HS-27A (cell line): ENCODE measurements at regions not wholly inside any gene's neighbourhood (a gene's known extent, or its start where the extent isn't known, plus 50 kb on each side); places are given as distances from the start of the nearest gene placed in this dataset.
A peak's percentile ranks its signal among the peaks of the same experiment; 100 is the strongest.
"Not testable (repeated sequence)": the region's sequence is repeated elsewhere in the genome, so short reads cannot be mapped to it uniquely, and the experiment has no call there.

ENCODE experiments used
- DNase-seq: peaks from one replicate; pipeline ENCODE4 v3.0.0-alpha.2; 2012; ENCODE audit warnings: low read depth, missing footprints

DNA sequence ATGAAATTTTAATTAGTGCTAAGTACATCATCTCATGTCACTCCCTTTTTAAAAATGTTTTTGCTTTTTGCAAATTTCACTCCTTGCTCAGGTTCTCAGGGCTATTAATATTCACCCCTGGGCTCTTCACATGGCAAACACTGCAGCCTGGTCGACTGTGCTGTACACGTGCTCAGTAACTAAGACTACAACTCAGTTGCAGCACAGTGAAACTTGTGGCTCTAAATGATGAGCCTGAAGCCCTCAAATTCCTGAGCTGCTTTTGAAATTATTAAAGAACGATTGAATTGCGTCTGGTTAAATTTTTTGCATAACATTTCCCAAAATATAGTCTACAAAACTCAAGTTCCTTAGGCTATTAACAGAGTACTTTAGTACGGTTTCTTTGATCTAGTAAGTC is 159.3 kb upstream of the C2CD4B start:
- DNase-seq = peak; percentile 15

DNA sequence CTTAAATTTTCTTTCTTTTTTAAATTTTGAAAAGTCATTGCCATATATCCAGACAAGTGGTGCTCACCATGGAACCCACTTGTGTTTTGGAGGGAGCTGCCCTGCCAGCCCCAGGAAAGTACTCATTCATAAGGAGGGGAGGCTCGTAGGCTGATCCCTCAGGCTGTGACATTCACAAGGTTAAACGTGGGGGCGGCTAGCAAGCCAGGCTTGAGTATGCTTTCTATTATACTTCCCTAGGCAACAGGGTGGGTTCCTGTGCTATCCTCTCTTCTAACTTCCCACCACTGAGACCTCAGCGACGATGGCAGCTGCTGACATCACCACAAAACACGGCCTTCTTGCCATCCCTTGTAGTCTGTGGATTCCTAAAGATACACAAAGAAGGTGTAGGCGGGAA is 160.5 kb upstream of the C2CD4B start:
- DNase-seq = no peak

DNA sequence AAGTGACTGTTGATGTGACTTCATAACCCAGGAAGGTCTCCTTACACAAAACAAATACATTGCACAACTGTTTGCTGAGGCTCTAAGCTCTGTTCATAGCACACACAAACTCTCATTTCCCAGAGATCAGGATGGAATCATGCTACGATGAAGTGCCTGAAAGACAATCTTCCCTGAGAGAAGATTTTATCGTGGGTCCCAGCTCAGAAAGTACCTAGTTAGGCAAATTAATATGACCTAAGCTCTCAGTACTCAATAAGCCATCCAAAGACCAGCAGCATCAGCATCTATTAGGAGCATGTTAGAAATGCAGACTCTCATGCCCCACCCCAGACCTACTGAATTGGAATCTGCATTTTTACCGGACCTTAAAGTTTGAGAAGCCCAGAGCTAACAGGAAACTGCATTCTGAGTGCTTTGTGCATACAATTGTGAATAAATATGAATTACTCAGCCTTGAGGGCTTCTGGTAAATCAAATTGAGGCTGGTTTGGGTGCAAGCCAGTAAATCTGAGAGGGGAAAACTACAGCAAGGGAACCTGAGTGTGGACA is 161.5 kb upstream of the C2CD4B start:
- no peak for DNase-seq

DNA sequence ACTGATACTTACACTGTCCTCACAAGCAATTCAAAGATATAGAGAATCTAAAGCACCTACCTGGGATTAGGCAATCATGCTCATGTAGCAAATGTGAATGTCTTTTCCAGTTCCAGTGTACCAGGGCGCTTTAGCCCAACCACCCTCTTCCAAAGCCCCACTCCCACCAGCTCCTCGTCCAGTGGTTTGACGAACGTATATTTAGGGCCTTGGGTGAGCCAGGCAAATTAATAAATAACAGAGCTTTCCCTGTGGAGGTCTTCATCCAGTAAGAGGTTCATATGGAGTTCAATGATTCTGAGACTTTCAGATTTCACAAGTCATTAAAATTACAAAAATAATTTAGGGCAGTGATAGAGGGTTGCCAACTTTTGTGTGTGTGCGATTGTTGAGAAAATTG is 162.3 kb upstream of the C2CD4B start:
- DNase-seq = no peak

DNA sequence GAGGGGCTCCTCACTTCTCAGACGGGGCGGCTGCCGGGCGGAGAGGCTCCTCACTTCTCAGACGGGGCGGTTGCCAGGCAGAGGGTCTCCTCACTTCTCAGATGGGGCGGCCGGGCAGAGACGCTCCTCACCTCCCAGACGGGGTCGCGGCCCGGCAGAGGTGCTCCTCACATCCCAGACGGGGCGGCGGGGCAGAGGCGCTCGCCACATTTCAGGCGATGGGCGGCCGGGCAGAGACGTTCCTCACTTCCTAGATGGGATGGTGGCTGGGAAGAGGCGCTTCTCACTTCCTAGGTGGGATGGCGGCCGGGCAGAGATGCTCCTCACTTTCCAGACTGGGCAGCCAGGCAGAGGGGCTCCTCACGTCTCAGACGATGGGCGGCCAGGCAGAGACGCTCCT is 167.4 kb upstream of the C2CD4B start:
- DNase-seq = not testable (repeated sequence)

DNA sequence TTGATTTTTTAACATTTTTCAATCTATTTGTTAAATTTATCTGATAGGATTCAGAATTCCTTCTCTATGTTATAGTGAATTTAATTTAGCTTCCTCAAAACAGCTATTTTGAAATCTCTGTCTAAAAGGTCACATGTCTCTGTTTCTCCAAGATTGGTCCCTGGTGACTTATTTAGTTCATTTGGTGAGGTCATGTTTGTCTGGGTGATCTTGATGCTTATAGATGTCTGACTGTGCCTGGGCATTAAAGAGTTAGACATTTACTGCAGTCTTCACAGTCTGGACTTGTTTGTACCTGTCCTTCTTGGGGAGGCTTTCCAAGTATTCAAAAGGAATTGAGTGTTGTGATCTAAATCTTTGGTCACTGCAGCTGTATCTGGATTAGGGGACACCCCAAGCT is 169.5 kb upstream of the C2CD4B start:
- DNase-seq = no peak

DNA sequence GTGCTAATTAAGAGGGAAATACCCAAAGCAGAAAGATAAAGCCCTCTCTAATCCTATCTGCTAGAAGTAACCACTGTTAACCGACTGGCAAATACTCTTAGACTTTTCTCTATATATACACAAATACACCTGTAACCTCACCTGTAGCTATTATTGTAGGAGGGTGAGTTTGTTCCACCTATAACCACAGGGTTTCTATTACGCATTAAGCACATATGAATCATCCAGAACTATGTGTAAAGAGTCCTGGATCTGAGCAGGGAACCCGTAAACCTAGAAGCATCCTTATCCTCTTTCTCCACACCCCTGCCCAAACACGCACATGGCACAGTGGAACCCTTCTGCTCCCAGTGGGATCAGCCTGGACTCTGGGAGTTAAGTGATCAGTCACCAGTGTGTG is 172.8 kb upstream of the C2CD4B start:
- DNase-seq = no peak

DNA sequence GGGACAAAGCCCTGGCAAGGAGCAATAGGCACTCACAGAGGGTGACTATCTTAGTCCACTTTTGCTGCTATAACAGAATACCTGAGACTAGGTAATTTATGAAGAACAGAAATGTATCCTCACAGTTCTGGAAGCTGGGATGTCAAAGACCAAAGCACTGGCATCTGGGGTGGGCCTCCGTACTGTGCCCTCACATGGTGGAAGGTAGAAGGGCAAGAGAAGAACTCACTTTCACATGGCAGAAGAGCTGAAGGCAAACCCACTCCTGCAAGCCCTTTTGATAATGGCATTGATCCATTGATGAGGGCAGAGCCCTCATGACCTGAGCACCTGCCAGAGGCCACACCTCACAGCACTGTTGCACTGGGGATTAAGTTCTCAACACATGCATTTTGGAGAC is 173.4 kb upstream of the C2CD4B start:
- DNase-seq = no peak

DNA sequence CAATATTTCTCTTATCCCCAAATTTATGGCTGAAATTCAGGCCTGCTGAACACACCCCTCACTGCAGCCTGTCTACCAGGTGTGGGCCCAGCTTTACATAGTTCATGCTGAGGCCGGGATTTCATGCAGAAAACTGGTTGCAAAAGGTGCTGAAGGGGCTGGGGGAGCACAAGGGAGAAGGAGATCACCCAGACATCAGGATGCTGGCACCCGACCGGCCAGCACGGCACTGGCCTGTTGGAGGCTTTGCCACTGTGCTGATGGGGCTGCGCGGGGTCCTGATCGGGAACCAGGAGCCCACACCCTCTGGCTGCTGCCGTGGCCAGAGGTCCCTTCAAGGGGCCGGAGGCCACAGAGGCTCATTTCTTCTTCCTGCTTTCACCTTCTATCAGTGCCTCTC is 177.9 kb upstream of the C2CD4B start:
- no peak for DNase-seq

DNA sequence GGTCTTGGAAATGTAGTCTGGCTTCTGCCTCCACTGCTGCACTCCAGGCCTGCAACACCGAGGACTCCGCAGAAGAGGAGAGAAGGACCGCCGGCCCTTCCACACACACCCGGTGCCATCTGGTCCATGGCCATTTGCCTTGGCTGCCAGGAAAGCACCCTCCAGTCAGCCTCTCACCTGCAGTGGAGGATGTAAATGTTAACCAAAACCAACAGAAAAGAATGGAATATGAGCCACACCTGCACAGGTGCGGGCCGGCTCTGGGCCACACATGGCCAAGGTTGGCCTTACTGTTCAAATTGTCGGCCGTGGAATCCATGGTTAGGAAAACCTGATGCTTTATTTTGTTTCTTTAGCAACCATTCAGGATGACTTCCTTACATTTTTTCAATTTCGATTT is 178.3 kb upstream of the C2CD4B start:
- no peak for DNase-seq

DNA sequence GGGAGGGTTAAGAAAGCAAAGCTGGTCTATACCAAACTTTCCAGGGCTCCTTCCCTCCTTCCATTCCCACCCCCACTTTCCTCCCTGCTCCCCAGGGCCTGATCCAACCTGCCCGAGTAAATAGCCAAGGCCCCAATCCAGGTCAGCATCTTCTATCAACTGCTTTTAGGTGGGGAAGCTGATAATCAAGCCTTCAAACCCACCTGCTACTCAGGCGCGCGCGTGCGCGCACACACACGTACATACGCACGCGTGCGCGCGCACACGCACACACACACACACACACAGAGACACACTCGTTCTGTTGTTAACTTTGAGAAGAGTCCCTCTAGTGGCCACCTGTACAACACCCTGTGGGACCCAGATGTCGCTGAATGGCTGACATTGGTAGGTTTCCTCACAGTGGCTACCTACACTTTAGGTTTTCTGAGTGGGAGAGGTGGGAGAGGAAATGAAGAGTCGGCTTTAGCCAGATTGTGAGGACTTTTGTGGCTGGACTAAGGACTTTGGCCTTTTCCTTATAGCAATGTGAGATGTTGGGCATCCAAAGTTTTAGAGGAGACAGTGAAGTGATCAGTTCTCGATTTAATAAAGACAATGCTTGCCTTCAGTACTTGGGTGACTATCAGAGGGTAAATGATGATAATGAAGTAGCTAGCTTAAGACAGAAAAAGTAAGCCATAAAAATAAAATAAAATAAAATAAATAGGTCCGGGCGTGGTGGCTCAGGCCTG is 179.9 kb upstream of the C2CD4B start:
- DNase-seq = peak; percentile 11

DNA sequence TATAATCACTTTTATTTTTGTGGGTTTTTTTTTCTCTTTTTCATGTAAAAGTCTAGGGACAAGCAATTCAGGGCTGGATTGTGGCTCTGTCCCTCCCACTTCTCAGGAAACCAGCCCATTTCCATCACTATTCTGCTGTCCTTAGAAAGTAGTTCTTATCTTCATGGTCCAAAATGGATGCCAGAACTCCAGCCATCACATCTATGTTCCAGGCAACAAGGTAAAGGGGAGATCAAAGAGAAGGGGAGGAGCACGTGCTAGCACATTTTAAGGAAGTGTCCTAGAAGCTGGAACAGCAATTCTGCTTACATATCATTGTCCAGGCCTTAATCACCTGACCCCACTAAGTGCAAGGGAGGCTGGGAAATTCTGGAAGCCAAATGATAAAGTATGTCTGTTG is 181.1 kb upstream of the C2CD4B start:
- no peak for DNase-seq

DNA sequence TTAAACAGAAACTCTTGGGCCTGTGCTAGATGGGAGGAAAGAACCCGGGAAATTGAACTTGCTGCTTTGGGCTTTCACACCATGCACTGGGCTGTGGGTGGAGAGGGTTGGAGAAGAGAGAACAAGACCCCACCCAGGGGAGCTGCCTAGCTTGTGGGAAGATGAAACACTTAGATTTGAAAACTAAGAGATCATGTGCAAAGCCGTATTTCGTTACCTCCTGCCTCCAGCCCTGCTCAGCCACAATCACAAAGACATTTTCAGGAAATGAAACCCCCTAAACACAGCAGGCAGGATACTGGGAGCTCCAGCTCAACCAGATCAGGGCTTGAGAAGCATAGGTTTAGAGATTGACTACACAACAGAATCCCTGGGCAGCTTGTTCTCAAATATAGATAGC is 183.0 kb upstream of the C2CD4B start:
- DNase-seq = no peak

DNA sequence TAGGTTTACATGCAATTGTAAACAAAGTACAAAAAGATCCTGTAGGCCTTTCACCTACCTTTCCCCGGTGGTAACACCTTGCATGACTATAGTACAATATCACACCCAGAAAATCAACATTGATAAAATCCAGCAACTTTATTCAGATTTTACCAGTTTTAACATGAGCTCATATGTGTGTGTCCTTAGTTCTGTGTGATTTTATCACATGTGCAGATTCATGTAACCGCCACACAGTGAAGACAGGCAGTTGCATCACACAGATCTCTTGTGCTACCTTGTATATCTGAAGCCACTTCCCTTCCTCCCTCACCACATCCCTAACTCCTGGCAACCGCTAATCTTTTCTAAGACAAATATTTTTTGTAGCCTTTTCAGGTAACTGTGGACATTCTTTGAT is 183.5 kb upstream of the C2CD4B start:
- no peak for DNase-seq

DNA sequence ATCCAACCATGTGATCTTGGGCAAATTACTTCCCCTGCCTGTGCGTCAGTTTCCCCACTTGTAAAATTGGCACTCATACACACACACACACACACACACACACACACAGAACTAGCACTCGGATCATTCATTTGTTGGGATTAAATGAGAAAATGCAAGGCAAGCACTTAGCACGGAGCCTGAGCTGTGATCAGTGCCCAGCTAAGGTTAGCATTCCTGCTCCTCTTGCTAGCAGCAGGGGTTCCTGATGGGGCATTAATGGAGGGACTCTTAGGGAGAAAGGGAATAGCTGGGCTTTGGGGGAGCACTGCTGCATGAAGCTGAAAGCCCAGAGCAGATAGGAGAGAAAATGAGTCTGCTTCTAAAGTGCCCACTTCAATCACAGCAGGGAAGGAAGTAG is 187.7 kb upstream of the C2CD4B start:
- no peak for DNase-seq

DNA sequence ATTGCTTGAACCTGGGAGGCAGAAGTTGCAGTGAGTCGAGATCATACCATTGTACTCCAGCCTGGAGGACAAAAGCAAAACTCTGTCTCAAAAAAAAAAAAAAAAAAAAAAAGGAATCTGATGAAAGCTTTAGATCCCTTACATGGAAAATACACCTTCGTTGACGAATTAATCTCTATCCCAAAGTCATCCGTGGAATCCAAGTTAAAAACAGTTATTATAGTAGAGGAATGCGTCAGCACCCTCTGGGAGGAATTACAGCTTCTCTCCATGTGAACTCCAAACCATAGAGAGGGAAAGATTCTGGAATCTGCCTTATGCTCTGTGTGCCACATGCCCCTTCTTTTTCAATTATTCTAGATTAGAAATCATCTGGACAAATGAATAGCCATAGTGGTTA is 192.3 kb upstream of the C2CD4B start:
- no peak for DNase-seq

DNA sequence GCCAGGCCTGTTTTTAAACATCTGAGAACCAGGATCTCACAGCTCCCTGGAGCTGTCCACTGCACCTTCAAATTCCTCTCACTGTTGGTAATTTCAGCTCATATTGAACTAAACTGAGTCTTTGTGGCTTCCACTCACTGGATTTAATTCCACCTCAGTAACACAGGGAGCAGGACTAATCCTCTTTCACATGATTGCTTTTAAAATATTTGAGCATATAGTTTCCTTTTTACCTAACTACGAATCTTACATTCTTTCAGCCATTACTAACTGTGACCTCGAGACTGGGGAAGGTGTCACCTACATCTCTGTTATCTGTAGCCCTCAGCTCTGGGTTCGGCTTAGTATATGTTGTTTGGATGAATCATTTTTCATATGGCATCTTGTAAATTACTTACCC is 194.3 kb upstream of the C2CD4B start:
- DNase-seq = no peak

DNA sequence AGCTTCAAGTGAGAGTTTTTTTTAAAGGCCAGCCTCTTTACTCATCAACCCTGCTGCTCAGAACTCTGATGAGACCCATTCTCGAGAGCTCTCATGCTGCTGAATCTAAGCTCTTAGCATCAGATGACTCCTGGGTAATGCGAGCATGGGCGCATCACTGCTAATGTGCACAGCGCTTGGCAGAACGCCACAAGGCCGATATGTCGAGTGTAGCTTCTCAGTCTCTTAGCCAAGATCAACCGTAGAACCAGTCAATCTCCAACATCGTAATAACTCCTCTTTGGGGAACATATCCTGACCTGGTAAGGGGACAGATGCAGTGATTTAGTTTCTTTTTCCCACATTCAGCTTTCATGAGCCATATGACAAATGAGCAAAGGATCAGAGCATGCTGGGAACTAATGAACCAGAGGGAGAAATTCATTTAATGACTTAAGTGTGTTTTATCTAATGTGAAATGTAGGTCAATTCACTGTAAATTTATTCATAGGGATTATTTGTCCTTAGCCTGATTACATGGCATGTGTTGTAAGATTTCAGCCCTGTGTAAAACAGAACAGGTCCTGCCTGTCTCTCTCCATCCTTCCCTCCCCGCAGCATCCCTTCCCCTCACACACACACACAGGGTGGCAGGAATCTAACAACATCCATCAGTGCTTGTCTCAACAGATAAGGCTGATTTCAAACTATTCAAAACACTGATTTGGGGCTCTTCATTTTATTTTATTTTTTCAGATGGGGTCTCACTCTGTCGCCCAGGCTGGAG is 195.4 kb upstream of the C2CD4B start:
- no peak for DNase-seq

DNA sequence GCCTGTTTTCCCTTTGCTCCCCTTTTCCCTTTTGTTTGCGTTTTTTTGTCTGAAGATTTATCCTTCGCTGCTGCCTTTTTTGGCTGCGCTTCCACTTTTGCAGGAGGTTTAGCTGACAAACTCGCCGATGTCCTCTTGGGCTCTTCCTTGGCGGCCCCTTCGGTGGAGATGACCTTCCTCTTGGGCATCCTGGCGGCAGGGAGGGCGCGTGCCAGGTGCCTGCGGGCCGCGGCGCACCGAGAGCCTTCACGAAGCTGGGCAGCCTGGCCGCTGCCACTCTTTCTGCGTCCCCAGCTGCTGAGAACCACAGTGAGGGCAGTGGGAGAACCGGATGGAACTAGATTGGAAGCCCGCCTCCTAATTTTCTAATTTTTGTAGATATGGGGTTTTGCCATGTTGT is 197.1 kb upstream of the C2CD4B start:
- DNase-seq = no peak

DNA sequence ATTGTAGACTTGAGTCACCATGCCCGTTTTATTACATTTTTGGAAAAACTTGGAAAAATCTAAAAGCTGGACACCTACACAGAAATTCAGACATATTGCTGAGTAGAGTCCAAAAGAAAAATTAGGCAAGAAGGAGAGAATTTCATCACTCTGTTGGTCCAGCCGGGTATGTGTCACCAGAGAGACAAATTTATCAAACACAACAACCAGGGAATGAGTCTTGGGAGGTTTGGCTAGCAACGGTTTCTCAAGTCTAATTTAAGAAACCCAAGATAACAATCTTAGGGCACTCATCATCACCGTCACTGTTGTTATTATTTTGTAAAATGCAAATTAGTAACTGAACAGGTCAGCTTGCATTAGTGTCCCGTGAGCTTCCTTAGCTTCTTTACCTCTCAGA is 197.5 kb upstream of the C2CD4B start:
- DNase-seq = no peak

DNA sequence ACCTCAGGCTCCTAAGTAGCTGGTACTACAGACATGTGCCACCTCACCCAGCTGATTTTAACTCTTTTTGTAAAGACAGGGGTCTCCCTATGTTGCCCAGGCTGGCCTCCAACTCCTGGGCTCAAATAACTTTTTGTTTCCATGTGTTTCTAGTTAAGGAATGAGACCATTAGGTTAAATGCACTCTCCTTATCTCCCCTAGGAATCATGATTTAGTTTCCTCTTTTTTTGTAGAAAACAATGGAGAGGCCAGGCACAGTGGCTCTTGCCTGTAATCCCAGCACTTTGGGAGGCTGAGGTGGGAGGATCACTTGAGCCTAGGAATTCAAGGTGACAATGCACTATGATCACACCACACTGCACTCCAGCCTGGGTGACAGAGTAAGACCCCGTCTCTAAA is 198.8 kb upstream of the C2CD4B start:
- no peak for DNase-seq

DNA sequence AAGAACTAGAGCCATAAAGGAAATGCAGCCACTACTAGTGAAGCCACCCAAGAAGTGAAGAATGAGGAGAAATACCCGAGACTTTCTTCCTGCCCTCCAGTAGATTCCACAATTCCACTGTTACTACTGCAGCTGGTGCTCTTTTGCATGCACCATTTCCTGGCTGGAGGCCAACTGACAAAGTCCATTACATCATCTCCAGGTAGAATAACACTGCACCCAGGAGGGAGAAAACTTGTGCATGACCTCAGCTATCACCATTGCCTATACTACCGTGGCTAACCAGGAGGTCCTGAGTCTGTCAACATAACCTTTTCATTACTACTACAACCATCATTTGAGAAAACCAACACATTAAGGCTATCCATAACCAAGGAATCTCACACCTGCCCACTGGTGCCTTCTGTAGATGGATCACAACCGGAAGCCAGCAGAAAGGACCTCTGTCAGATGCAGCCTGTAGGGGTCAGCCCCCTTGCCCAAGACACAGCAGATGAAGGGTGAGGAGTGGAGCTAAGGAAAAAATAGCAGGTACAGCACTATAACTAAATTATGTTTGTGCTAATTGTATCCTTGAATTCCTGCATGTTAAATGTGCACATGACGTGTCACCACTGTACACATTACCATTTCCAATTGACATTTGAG is 200.8 kb upstream of the C2CD4B start:
- DNase-seq = no peak

DNA sequence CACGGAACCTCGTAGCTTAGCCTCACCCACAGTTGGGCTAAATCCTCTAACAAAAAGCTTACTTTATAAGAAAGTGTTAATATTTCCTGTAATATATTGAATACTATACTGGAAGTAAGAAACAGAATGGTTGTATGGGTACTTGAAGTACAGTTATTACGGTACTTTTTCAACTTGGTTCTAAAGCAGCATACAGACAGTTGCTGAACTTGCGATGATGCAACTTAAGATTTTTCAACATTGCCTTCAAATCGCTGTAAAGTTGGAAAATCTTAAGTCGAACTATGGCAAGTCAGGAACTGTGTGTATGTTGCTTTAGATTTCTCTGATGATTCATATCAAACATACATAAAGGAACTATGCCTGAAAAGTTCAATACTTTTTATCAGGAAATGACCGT is 204.4 kb upstream of the C2CD4B start:
- no peak for DNase-seq
